ENCODE measurements at regions not wholly inside any gene's neighbourhood (a gene's known extent, or its start where the extent isn't known, plus 50 kb on each side); places are given as distances from the start of the nearest gene placed in this dataset.
"Not testable (repeated sequence)": the region's sequence is repeated elsewhere in the genome, so short reads cannot be mapped to it uniquely, and the experiment has no call there.

DNA sequence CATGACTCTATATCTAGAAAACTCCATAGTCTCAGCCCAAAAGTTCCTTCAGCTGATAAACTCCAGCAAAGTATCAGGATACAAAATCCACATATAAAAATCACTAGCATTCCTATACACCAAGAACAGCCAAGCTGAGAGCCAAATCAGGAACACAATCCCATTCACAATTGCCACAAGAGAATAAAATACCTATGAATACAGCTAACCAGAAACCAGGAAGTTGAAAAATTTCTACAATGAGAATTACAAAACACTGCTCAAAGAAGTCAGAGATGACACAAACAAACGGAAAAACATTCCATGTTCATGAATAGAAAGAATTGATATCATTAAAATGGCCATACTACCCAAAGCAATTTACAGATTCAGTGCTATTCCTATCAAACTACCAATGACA, 61.0 kb upstream of the PKN2 start:
- TF ChIP-seq, protein P1, sequence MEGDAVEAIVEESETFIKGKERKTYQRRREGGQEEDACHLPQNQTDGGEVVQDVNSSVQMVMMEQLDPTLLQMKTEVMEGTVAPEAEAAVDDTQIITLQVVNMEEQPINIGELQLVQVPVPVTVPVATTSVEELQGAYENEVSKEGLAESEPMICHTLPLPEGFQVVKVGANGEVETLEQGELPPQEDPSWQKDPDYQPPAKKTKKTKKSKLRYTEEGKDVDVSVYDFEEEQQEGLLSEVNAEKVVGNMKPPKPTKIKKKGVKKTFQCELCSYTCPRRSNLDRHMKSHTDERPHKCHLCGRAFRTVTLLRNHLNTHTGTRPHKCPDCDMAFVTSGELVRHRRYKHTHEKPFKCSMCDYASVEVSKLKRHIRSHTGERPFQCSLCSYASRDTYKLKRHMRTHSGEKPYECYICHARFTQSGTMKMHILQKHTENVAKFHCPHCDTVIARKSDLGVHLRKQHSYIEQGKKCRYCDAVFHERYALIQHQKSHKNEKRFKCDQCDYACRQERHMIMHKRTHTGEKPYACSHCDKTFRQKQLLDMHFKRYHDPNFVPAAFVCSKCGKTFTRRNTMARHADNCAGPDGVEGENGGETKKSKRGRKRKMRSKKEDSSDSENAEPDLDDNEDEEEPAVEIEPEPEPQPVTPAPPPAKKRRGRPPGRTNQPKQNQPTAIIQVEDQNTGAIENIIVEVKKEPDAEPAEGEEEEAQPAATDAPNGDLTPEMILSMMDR (IDR thresholded peaks at IDR 0.05): not testable (repeated sequence)
- TF ChIP-seq EP300 (IDR thresholded peaks at IDR 0.05): not testable (repeated sequence)
